A673 (cell line): ENCODE measurements at regions not wholly inside any gene's neighbourhood (a gene's known extent, or its start where the extent isn't known, plus 50 kb on each side); places are given as distances from the start of the nearest gene placed in this dataset.

Experiments used
- CTCF ChIP-seq: fragments of 300-800, 200-600 bp; sonication (generic); conservative IDR thresholded peaks from 2 replicates; pipeline ENCODE4 v1.5.1; 2017; ENCODE audit warnings: low read depth, mild to moderate bottlenecking, antibody characterized with exemption, low read length, moderate library complexity, mixed read lengths
- EZH2 ChIP-seq: fragments of 200-600 bp; sonication (generic); IDR thresholded peaks from 2 replicates; pipeline ENCODE4 v1.6.1; 2017; ENCODE audit warnings: borderline replicate concordance, low read depth, mild to moderate bottlenecking, mixed read lengths, antibody characterized with exemption, low read length; ENCODE audit not compliant: poor library complexity, severe bottlenecking

GRCh38 chr10:28442403-28442802, 90.5 kb upstream of the WAC start:
- no peak for TF ChIP-seq CTCF
- no peak for TF ChIP-seq EZH2
